Adrenal gland (tissue), 5 donors: ENCODE measurements at regions not wholly inside any gene's neighbourhood (a gene's known extent, or its start where the extent isn't known, plus 50 kb on each side); places are given as distances from the start of the nearest gene placed in this dataset.
"Not testable (repeated sequence)": the region's sequence is repeated elsewhere in the genome, so short reads cannot be mapped to it uniquely, and the experiment has no call there.

Experiments used
- POLR2A ChIP-seq, 2 donors: fragments of 450-650 bp; IDR thresholded peaks; one replicate each; pipeline ENCODE4 v1.6.1; 2017; ENCODE audit warnings: antibody characterized with exemption in 2 of 2, mild to moderate bottlenecking in 2 of 2, moderate library complexity in 1 of 2
- TF ChIP-seq, protein P1 (sequence below), 6 experiments: fragments of 450-650 bp in 4 of 6; fragments of 200-600 bp in 2 of 6; sonication (generic) in 1 of 6; IDR thresholded peaks; 1 replicate in 5 of 6; 2 replicates in 1 of 6; pipeline versions ENCODE4 v1.5.1 to v1.8.0; 2016 to 2021; ENCODE audit warnings: antibody characterized with exemption in 6 of 6, mild to moderate bottlenecking in 2 of 6, moderate library complexity in 1 of 6
- donor health status: DM: no; HTN: no; CAD: no.

- TF ChIP-seq, protein P1, sequence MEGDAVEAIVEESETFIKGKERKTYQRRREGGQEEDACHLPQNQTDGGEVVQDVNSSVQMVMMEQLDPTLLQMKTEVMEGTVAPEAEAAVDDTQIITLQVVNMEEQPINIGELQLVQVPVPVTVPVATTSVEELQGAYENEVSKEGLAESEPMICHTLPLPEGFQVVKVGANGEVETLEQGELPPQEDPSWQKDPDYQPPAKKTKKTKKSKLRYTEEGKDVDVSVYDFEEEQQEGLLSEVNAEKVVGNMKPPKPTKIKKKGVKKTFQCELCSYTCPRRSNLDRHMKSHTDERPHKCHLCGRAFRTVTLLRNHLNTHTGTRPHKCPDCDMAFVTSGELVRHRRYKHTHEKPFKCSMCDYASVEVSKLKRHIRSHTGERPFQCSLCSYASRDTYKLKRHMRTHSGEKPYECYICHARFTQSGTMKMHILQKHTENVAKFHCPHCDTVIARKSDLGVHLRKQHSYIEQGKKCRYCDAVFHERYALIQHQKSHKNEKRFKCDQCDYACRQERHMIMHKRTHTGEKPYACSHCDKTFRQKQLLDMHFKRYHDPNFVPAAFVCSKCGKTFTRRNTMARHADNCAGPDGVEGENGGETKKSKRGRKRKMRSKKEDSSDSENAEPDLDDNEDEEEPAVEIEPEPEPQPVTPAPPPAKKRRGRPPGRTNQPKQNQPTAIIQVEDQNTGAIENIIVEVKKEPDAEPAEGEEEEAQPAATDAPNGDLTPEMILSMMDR (IDR thresholded peaks at IDR 0.05) = not testable (repeated sequence)
- not testable (repeated sequence) for TF ChIP-seq POLR2A (IDR thresholded peaks at IDR 0.05)
Measured at GRCh38 chr17:12239021-12239420, 218.3 kb downstream of the MAP2K4 start.
